HL-60 (cell line): ENCODE measurements at regions not wholly inside any gene's neighbourhood (a gene's known extent, or its start where the extent isn't known, plus 50 kb on each side); places are given as distances from the start of the nearest gene placed in this dataset.

Experiments used
- DNase-seq, 2 experiments: peaks; one replicate each; pipeline ENCODE4 v3.0.0-alpha.2; 2010 to 2020; ENCODE audit warnings: low read depth in 1 of 2, low spot score in 1 of 2
- H3K27ac ChIP-seq: fragments of 250-450 bp; sonication (Bioruptor Pico); replicated peaks from 2 replicates; pipeline ENCODE4 v1.5.1; 2020; ENCODE audit warnings: mild to moderate bottlenecking, moderate library complexity
- H3K27me3 ChIP-seq: fragments of 250-450 bp; sonication (Bioruptor Pico); 2 replicates; pipeline ENCODE4 v1.5.1; 2021; ENCODE audit warnings: mild to moderate bottlenecking, moderate library complexity; ENCODE audit not compliant: insufficient read depth, poor library complexity, severe bottlenecking
- H3K4me3 ChIP-seq: replicated peaks from 2 replicates; pipeline ENCODE4 v1.5.1; 2011; ENCODE audit warnings: mild to moderate bottlenecking, control low read depth, low read length; ENCODE audit not compliant: insufficient read depth
- GABPA ChIP-seq: IDR thresholded peaks from 2 replicates; pipeline ENCODE4 v1.6.1; 2012; ENCODE audit warnings: low read depth
- POLR2AphosphoS5 ChIP-seq: IDR thresholded peaks from 2 replicates; pipeline ENCODE4 v1.6.1; 2012; ENCODE audit warnings: low read depth
- SPI1 ChIP-seq: IDR thresholded peaks from 2 replicates; pipeline ENCODE4 v1.6.1; 2012; ENCODE audit warnings: low read depth, mild to moderate bottlenecking, borderline replicate concordance
- TF ChIP-seq, protein P1 (sequence below): IDR thresholded peaks from 2 replicates; pipeline ENCODE4 v1.6.1; 2012; ENCODE audit warnings: low read depth; ENCODE audit not compliant: insufficient replicate concordance
- TF ChIP-seq, protein P2 (sequence below): IDR thresholded peaks from one replicate; pipeline ENCODE4 v1.5.1; 2011; ENCODE audit warnings: low read length, control low read depth, inconsistent platforms; ENCODE audit not compliant: insufficient read depth

DNA sequence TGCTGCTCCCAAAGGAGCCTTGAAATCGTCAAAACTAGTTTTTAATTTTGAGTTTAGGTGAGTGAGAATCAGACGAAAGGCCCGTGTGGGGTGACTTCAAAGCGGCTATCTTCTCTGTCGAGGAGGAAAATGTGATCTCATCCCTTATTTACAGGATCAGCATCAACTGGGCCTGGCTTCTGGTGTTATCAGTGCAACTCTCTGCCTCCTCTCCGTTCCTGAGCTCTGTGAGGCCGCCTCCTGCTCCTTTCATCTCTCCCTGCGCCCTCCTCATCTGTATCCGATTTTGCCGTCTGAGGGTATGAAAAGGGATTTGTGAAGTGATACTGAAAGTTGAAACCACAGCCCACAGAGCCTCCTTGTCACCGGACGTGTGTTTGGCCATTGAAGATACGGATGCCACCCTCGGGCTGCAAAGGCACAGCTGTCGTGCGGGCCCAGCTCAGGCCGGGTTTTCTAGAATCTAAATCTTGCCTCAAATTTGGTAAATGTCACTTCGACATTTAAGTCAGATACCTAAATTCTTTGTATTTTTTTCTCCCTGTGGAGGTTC is 408.7 kb upstream of the ADARB2 start:
- TF ChIP-seq SPI1 (no peak), GABPA (no peak), POLR2AphosphoS5 (no peak)
- TF ChIP-seq, protein P1, sequence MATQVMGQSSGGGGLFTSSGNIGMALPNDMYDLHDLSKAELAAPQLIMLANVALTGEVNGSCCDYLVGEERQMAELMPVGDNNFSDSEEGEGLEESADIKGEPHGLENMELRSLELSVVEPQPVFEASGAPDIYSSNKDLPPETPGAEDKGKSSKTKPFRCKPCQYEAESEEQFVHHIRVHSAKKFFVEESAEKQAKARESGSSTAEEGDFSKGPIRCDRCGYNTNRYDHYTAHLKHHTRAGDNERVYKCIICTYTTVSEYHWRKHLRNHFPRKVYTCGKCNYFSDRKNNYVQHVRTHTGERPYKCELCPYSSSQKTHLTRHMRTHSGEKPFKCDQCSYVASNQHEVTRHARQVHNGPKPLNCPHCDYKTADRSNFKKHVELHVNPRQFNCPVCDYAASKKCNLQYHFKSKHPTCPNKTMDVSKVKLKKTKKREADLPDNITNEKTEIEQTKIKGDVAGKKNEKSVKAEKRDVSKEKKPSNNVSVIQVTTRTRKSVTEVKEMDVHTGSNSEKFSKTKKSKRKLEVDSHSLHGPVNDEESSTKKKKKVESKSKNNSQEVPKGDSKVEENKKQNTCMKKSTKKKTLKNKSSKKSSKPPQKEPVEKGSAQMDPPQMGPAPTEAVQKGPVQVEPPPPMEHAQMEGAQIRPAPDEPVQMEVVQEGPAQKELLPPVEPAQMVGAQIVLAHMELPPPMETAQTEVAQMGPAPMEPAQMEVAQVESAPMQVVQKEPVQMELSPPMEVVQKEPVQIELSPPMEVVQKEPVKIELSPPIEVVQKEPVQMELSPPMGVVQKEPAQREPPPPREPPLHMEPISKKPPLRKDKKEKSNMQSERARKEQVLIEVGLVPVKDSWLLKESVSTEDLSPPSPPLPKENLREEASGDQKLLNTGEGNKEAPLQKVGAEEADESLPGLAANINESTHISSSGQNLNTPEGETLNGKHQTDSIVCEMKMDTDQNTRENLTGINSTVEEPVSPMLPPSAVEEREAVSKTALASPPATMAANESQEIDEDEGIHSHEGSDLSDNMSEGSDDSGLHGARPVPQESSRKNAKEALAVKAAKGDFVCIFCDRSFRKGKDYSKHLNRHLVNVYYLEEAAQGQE: no peak
- TF ChIP-seq, protein P2, sequence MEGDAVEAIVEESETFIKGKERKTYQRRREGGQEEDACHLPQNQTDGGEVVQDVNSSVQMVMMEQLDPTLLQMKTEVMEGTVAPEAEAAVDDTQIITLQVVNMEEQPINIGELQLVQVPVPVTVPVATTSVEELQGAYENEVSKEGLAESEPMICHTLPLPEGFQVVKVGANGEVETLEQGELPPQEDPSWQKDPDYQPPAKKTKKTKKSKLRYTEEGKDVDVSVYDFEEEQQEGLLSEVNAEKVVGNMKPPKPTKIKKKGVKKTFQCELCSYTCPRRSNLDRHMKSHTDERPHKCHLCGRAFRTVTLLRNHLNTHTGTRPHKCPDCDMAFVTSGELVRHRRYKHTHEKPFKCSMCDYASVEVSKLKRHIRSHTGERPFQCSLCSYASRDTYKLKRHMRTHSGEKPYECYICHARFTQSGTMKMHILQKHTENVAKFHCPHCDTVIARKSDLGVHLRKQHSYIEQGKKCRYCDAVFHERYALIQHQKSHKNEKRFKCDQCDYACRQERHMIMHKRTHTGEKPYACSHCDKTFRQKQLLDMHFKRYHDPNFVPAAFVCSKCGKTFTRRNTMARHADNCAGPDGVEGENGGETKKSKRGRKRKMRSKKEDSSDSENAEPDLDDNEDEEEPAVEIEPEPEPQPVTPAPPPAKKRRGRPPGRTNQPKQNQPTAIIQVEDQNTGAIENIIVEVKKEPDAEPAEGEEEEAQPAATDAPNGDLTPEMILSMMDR: no peak
- DNase-seq: no peak
- H3K27me3 ChIP-seq: no peaks in the 10 kb centered on the region
- H3K4me3 ChIP-seq: no peak overlapping the region
- no peak overlapping the region for H3K27ac ChIP-seq

DNA sequence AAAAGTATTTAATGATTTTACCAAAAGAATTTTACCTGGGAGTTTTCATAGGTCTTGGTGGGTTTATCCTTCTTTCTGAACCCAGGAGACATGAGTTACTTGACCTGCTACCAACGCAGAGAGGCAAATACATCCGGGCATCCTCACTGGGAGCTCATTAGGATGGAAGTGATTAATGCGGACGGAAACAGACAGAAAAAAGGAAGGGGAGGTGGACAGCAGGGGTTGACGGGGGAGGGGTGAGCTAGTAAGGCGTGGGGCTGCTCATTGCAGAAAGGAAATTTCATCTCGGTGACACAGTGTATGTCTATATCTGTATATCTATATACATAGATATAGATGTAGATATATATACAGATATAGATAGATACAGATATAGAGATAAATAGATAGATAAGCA is 408.2 kb upstream of the ADARB2 start:
- Histone ChIP-seq H3K4me3 (no peak overlapping the region), H3K27ac (no peak overlapping the region), H3K27me3 (no peaks in the 10 kb centered on the region)
- TF ChIP-seq SPI1: no peak
- TF ChIP-seq, protein P2: no peak
- TF ChIP-seq, protein P1: no peak
- no peak for TF ChIP-seq GABPA
- TF ChIP-seq POLR2AphosphoS5: no peak
- no peak for DNase-seq

DNA sequence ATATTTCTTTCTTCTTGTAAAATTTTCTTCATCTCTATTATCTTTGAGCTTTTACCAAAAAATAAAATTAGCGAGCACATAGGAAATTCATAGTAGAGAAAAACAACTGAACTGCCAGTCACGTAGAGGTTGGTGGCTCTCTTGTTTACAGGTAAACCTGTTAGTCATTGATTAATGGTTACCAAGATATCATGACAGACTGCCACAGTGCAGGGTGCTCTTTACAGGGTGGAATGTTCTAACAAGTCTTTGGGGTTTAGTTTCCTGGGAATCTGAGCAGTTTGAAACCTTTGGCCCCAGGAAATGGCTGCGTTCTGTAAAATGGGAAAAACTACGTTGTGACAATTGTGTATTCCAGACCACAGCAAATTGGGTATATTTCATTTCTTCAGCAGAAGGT is 407.3 kb upstream of the ADARB2 start:
- TF ChIP-seq, protein P2: no peak
- no peak for TF ChIP-seq GABPA
- TF ChIP-seq SPI1: no peak
- no peak for TF ChIP-seq POLR2AphosphoS5
- TF ChIP-seq, protein P1: no peak
- DNase-seq: no peak

More for the DNA sequence above, 407.3 kb upstream of the ADARB2 start:
- no peaks in the 10 kb centered on the region for H3K27me3 ChIP-seq
- no peak overlapping the region for H3K4me3 ChIP-seq
- H3K27ac ChIP-seq: no peak overlapping the region
